Heart left ventricle (tissue), 13 donors: ENCODE measurements at regions not wholly inside any gene's neighbourhood (a gene's known extent, or its start where the extent isn't known, plus 50 kb on each side); places are given as distances from the start of the nearest gene placed in this dataset.

Experiments used
- CTCF ChIP-seq, 12 donors: fragments of 200-600 bp; sonication (generic) in 4 of 12; IDR thresholded peaks; one replicate each; pipeline versions ENCODE4 v1.5.0 to v1.8.0; 2018 to 2022; ENCODE audit warnings: antibody characterized with exemption in 12 of 12, mild to moderate bottlenecking in 5 of 12
- POLR2A ChIP-seq, 2 donors: fragments of 450-650 bp; IDR thresholded peaks; one replicate each; pipeline ENCODE4 v1.6.1; 2017; ENCODE audit warnings: antibody characterized with exemption in 2 of 2, mild to moderate bottlenecking in 2 of 2, moderate library complexity in 2 of 2
- donor health status: ischemic (EF 13 %, LVEDD 7.1; RV severe dilation, severe dysfunction).
- donor health status: DM: no; HTN: yes; CAD: no.
- donor health status: DM: no; HTN: no; CAD: no.
- donor health status: ischemic (EF 25% LVEDD 6.9; RV normal size, moderate dysfunction).
- donor health status: ischemic (EF 25% LVEDD 5.7; RV mildly dilated, moderate dysfunction).
- donor health status: ischemic (EF 35%, LVEDD 5.7; RV mildly dilated, moderate dysfunction).
- donor health status: nonischemic (EF 11% LVEDD 7.7; RV severe dilation, severe dysfunction).
- donor health status: DM: yes; HTN: yes; CAD: no.
- donor health status: PGD.
- donor health status: ischemic (EF 29% LVEDD 5.4; RV normal size, mild dysfunction).
- donor health status: nonischemic (EF 23%, LVEDD 6.1; RV moderate dilation, normal function).

- no peak for TF ChIP-seq CTCF (IDR thresholded peaks at IDR 0.05)
- no peak for TF ChIP-seq POLR2A (IDR thresholded peaks at IDR 0.05)
Measured at GRCh38 chr5:143920772-143921171, 108.8 kb downstream of the HMHB1 start.
